ENCODE measurements at regions not wholly inside any gene's neighbourhood (a gene's known extent, or its start where the extent isn't known, plus 50 kb on each side); places are given as distances from the start of the nearest gene placed in this dataset.

GRCh38 chr21:38917043-38917774 is 111.5 kb downstream of the ETS2 start:
- POLR2A ChIA-PET: no interaction called here
- CTCF ChIA-PET: interaction anchor here (1.3 kb wide), 1 partner anchor 15 kb away, joined by 3 read pairs; no protein-coding TSS in a partner anchor
- no peak for TF ChIP-seq CTCF (IDR thresholded peaks at IDR 0.05; ENCODE audit: control extremely low read depth, extremely low read depth, low read depth, missing control alignments)
- no peak for DNase-seq (ENCODE audit: extremely low spot score)

GRCh38 chr21:38916214-38916964 is 110.7 kb downstream of the ETS2 start:
- CTCF ChIA-PET: interaction anchor here (1.3 to 2.3 kb wide), 2 partner anchors 9 to 14 kb away, joined by 3 to 13 read pairs; no protein-coding TSS in a partner anchor
- DNase-seq (ENCODE audit: extremely low spot score): no peak
- POLR2A ChIA-PET: no interaction called here
- TF ChIP-seq CTCF (IDR thresholded peaks at IDR 0.05; ENCODE audit: control extremely low read depth, extremely low read depth, low read depth, missing control alignments): no peak

- ChIA-PET CTCF (interaction anchor here (2.3 kb wide), 1 partner anchor 10 kb away, joined by 13 read pairs; no protein-coding TSS in a partner anchor), POLR2A (no interaction called here)
- no peak for DNase-seq (ENCODE audit: extremely low spot score)
- TF ChIP-seq CTCF (IDR thresholded peaks at IDR 0.05; ENCODE audit: control extremely low read depth, extremely low read depth, low read depth, missing control alignments): no peak
These were observed 109.8 kb downstream of the ETS2 start for GRCh38 chr21:38915546-38915945.

- TF ChIP-seq CTCF (IDR thresholded peaks at IDR 0.05; ENCODE audit: control extremely low read depth, extremely low read depth, low read depth, missing control alignments): no peak
- ChIA-PET CTCF (interaction anchor here (2.3 kb wide), 1 partner anchor 11 kb away, joined by 13 read pairs; no protein-coding TSS in a partner anchor), POLR2A (no interaction called here)
- DNase-seq (ENCODE audit: extremely low spot score): no peak
These were observed 109.0 kb downstream of the ETS2 start for GRCh38 chr21:38914528-38915293.

GRCh38 chr21:38913893-38914527 is 108.3 kb downstream of the ETS2 start:
- CTCF ChIA-PET: interaction anchor here (2.3 kb wide), 1 partner anchor 12 kb away, joined by 13 read pairs; no protein-coding TSS in a partner anchor
- TF ChIP-seq CTCF (IDR thresholded peaks at IDR 0.05; ENCODE audit: control extremely low read depth, extremely low read depth, low read depth, missing control alignments): no peak
- POLR2A ChIA-PET: no interaction called here
- no peak for DNase-seq (ENCODE audit: extremely low spot score)
